ENCODE measurements at regions not wholly inside any gene's neighbourhood (a gene's known extent, or its start where the extent isn't known, plus 50 kb on each side); places are given as distances from the start of the nearest gene placed in this dataset.

- intact Hi-C loops (cut with micrococcal nuclease; ENCODE audit: unreplicated experiment) = no loop called here
- BruUV-seq (replicated peaks) = no TSS peak
- CTCF ChIA-PET = no interaction called here
Observed at GRCh38 chr2:240329778-240330177, 105.7 kb upstream of the GPC1 start.

GRCh38 chr2:240333985-240334384, 101.5 kb upstream of the GPC1 start:
- Histone ChIP-seq H3K27me3 (replicated peaks; ENCODE audit: insufficient read depth, low read depth, low read length, poor library complexity) (peaks cover 6% of the 10 kb centered on the region), H3K4me3 (ENCODE audit: low read depth, low read length, poor library complexity, severe bottlenecking) (no peak overlapping the region), H3K9me3 (ENCODE audit: low read depth, low read length, poor library complexity, severe bottlenecking) (peaks cover 5% of the 10 kb centered on the region), H3K4me1 (ENCODE audit: insufficient read depth, low read length, poor library complexity, severe bottlenecking) (no peaks in the 10 kb centered on the region), H3K27ac (ENCODE audit: low read depth, low read length, poor library complexity, severe bottlenecking) (no peak overlapping the region), H3K36me3 (ENCODE audit: insufficient read depth, low read length, poor library complexity, severe bottlenecking) (no peaks in the 10 kb centered on the region)
- POLR2A ChIA-PET (ENCODE audit: low non-redundant PET) = no interaction called here
- no peak for DNase-seq (ENCODE audit: low spot score)
- no TSS peak for BruUV-seq (replicated peaks)
- CTCF ChIA-PET = no interaction called here
- intact Hi-C loops (cut with micrococcal nuclease; ENCODE audit: unreplicated experiment) = no loop called here
- TF ChIP-seq EZH2 (IDR thresholded peaks at IDR 0.05; ENCODE audit: borderline replicate concordance, low read depth, low read length, poor library complexity, severe bottlenecking) (no peak), CTCF (conservative IDR thresholded peaks at IDR 0.05; ENCODE audit: low read depth, low read length) (no peak)

More at GRCh38 chr2:240329778-240330177, 105.7 kb upstream of the GPC1 start:
- H3K4me3 ChIP-seq (ENCODE audit: low read depth, low read length, poor library complexity, severe bottlenecking) = no peak overlapping the region
- peaks cover 5% of the 10 kb centered on the region for H3K9me3 ChIP-seq (ENCODE audit: low read depth, low read length, poor library complexity, severe bottlenecking)
- H3K36me3 ChIP-seq (ENCODE audit: insufficient read depth, low read length, poor library complexity, severe bottlenecking) = no peaks in the 10 kb centered on the region
- POLR2A ChIA-PET (ENCODE audit: low non-redundant PET) = no interaction called here
- peaks cover 6% of the 10 kb centered on the region for H3K27me3 ChIP-seq (replicated peaks; ENCODE audit: insufficient read depth, low read depth, low read length, poor library complexity)
- DNase-seq (ENCODE audit: low spot score) = no peak
- TF ChIP-seq CTCF (conservative IDR thresholded peaks at IDR 0.05; ENCODE audit: low read depth, low read length) (no peak), EZH2 (IDR thresholded peaks at IDR 0.05; ENCODE audit: borderline replicate concordance, low read depth, low read length, poor library complexity, severe bottlenecking) (no peak)
- no peak overlapping the region for H3K27ac ChIP-seq (ENCODE audit: low read depth, low read length, poor library complexity, severe bottlenecking)
- H3K4me1 ChIP-seq (ENCODE audit: insufficient read depth, low read length, poor library complexity, severe bottlenecking) = peaks cover 14% of the 10 kb centered on the region

GRCh38 chr2:240335061-240335460, 100.4 kb upstream of the GPC1 start:
- Histone ChIP-seq H3K4me3 (ENCODE audit: low read depth, low read length, poor library complexity, severe bottlenecking) (no peak overlapping the region), H3K27me3 (replicated peaks; ENCODE audit: insufficient read depth, low read depth, low read length, poor library complexity) (peaks cover 6% of the 10 kb centered on the region), H3K36me3 (ENCODE audit: insufficient read depth, low read length, poor library complexity, severe bottlenecking) (no peaks in the 10 kb centered on the region), H3K4me1 (ENCODE audit: insufficient read depth, low read length, poor library complexity, severe bottlenecking) (no peaks in the 10 kb centered on the region), H3K27ac (ENCODE audit: low read depth, low read length, poor library complexity, severe bottlenecking) (no peak overlapping the region), H3K9me3 (ENCODE audit: low read depth, low read length, poor library complexity, severe bottlenecking) (peaks cover 5% of the 10 kb centered on the region)
- no peak for DNase-seq (ENCODE audit: low spot score)
- intact Hi-C loops (cut with micrococcal nuclease; ENCODE audit: unreplicated experiment) = no loop called here
- ChIA-PET CTCF (no interaction called here), POLR2A (ENCODE audit: low non-redundant PET) (no interaction called here)
- TF ChIP-seq EZH2 (IDR thresholded peaks at IDR 0.05; ENCODE audit: borderline replicate concordance, low read depth, low read length, poor library complexity, severe bottlenecking) = no peak
- TF ChIP-seq CTCF (conservative IDR thresholded peaks at IDR 0.05; ENCODE audit: low read depth, low read length) = no peak
- BruUV-seq (replicated peaks) = no TSS peak

Data from A673 (cell line).